ENCODE measurements at regions not wholly inside any gene's neighbourhood (a gene's known extent, or its start where the extent isn't known, plus 50 kb on each side); places are given as distances from the start of the nearest gene placed in this dataset.

- TF ChIP-seq CTCF (IDR thresholded peaks at IDR 0.05) (no peak), POLR2A (IDR thresholded peaks at IDR 0.05) (no peak)
These were observed 282.1 kb upstream of the TRIB2 start for GRCh38 chr2:12434630-12435098.

Data from Peyer's patch (tissue), 4 donors.